HepG2 (cell line): ENCODE measurements at regions not wholly inside any gene's neighbourhood (a gene's known extent, or its start where the extent isn't known, plus 50 kb on each side); places are given as distances from the start of the nearest gene placed in this dataset.

ENCODE experiments used
- ATAC-seq: fragments of 200-7000 bp; cut with Tn5 transposase; 3 replicates; pipeline ENCODE4 v1.9.1; 2020; ENCODE audit warnings: mild to moderate bottlenecking, moderate library complexity
- BruUV-seq: library from RNA; stranded (reverse); fragments of 400-500 nt; replicated peaks from 2 replicates; lab custom pipeline; 2021; lab: Mats Ljungman, UMichigan
- CTCF ChIA-PET: fragments of 300-600 bp; formaldehyde crosslinking; extraction: SDS; loops from one replicate; lab custom pipeline; 2021; ENCODE audit warnings: low total read pairs, inconsistent platforms, low intra/inter-chr PET ratio; lab: Yijun Ruan, JAX
- POLR2A ChIA-PET: fragments of 350-600 bp; sonication (Branson Sonifier 250); formaldehyde crosslinking; loops from one replicate; lab custom pipeline; 2020; ENCODE audit warnings: antibody characterized with exemption, inconsistent platforms; lab: Yijun Ruan, JAX
- DNase-seq: peaks from one replicate; pipeline ENCODE4 v3.0.0-alpha.2; 2015; ENCODE audit warnings: low spot score
- FAIRE-seq: peaks from 3 replicates; lab custom pipeline; 2011; peaks lifted over from hg19 to GRCh38; lab: Jason Lieb, UNC
- H2AFZ ChIP-seq: one replicate; pipeline ENCODE4 v1.6.1; 2011; ENCODE audit warnings: low read length, inconsistent platforms
- H3K27ac ChIP-seq: fragments of 300-600 bp; 3 replicates; pipeline ENCODE4 v1.8.0; 2011; ENCODE audit warnings: mixed run types, mild to moderate bottlenecking, mixed read lengths, low read length, inconsistent platforms; ENCODE audit not compliant: insufficient read depth; ENCODE audit errors: extremely low read length
- H3K27me3 ChIP-seq, 2 experiments: fragments of 200-600 bp in 1 of 2; 2 replicates in 1 of 2; 3 replicates in 1 of 2; pipeline versions ENCODE4 v1.6.0 to v1.8.0; 2011; ENCODE audit warnings: low read length in 2 of 2, mild to moderate bottlenecking in 2 of 2, moderate library complexity in 2 of 2, inconsistent platforms in 1 of 2; ENCODE audit not compliant: insufficient read depth in 2 of 2, control insufficient read depth in 1 of 2
- H3K36me3 ChIP-seq, 2 experiments: fragments of 200-600 bp in 1 of 2; replicated peaks in 1 of 2; 2 replicates in 1 of 2; 3 replicates in 1 of 2; pipeline versions ENCODE4 v1.5.1 to v1.8.0; 2011; ENCODE audit warnings: low read length in 2 of 2, inconsistent platforms in 1 of 2; ENCODE audit not compliant: insufficient read depth in 2 of 2, control insufficient read depth in 1 of 2
- H3K4me1 ChIP-seq: 2 replicates; pipeline ENCODE4 v1.5.1; 2012; ENCODE audit warnings: low read length, inconsistent platforms; ENCODE audit not compliant: insufficient read depth
- H3K4me2 ChIP-seq: 2 replicates; pipeline ENCODE4 v1.6.0; 2011; ENCODE audit warnings: low read depth, low read length, inconsistent platforms
- H3K4me3 ChIP-seq, 3 experiments: fragments of 200-600 bp in 1 of 3; sonication (generic), shearing (Covaris generic) in 1 of 3; replicated peaks in 1 of 3; 2 replicates each; pipeline ENCODE4 v1.5.1; 2011 to 2016; ENCODE audit warnings: low read length in 3 of 3, inconsistent platforms in 2 of 3, low read depth in 2 of 3, mild to moderate bottlenecking in 2 of 3, control low read depth in 1 of 3, mixed read lengths in 1 of 3; ENCODE audit not compliant: insufficient read depth in 1 of 3
- H3K79me2 ChIP-seq: one replicate; pipeline ENCODE4 v1.6.1; 2011; ENCODE audit warnings: low read length, inconsistent platforms; ENCODE audit not compliant: insufficient read depth
- H3K9ac ChIP-seq: 2 replicates; pipeline ENCODE4 v1.6.0; 2011; ENCODE audit warnings: mild to moderate bottlenecking, low read depth, low read length, inconsistent platforms; ENCODE audit not compliant: insufficient read depth
- H3K9me3 ChIP-seq: 2 replicates; pipeline ENCODE4 v1.5.1; 2012; ENCODE audit warnings: mild to moderate bottlenecking, low read length
- H4K20me1 ChIP-seq: 2 replicates; pipeline ENCODE4 v1.6.0; 2011; ENCODE audit warnings: inconsistent platforms, mild to moderate bottlenecking, low read length, moderate library complexity; ENCODE audit not compliant: insufficient read depth
- ADNP ChIP-seq: sonication (generic); formaldehyde crosslinking; IDR thresholded peaks from 2 replicates; pipeline ENCODE4 v1.4.0; 2020; ENCODE audit warnings: missing genetic modification reagents
- CCDC6 ChIP-seq: sonication (generic); formaldehyde crosslinking; IDR thresholded peaks from 2 replicates; pipeline ENCODE4 v1.8.1; 2022; ENCODE audit warnings: mild to moderate bottlenecking, missing genetic modification reagents, moderate library complexity
- CEBPZ ChIP-seq: IDR thresholded peaks from 2 replicates; pipeline ENCODE4 v1.6.1; 2012; ENCODE audit warnings: low read length, improper control_type of control experiment
- GLMP ChIP-seq: sonication (generic); formaldehyde crosslinking; IDR thresholded peaks from 2 replicates; pipeline ENCODE4 v1.9.0; 2021; ENCODE audit warnings: missing genetic modification reagents, mild to moderate bottlenecking, borderline replicate concordance
- MLXIP ChIP-seq: sonication (generic); formaldehyde crosslinking; IDR thresholded peaks from 2 replicates; pipeline ENCODE4 v1.9.0; 2021; ENCODE audit warnings: missing genetic modification reagents, borderline replicate concordance
- MTF1 ChIP-seq: sonication (generic); formaldehyde crosslinking; IDR thresholded peaks from 2 replicates; pipeline ENCODE4 v1.5.0; 2020; ENCODE audit warnings: missing genetic modification reagents
- ZBTB46 ChIP-seq: sonication (generic); formaldehyde crosslinking; IDR thresholded peaks from 2 replicates; pipeline ENCODE4 v1.4.0; 2020; ENCODE audit warnings: mild to moderate bottlenecking, missing genetic modification reagents, borderline replicate concordance
- ZNF263 ChIP-seq: sonication (generic); formaldehyde crosslinking; IDR thresholded peaks from 2 replicates; pipeline ENCODE4 v1.4.0; 2020; ENCODE audit warnings: missing genetic modification reagents
- ZNF331 ChIP-seq: sonication (generic); formaldehyde crosslinking; IDR thresholded peaks from 2 replicates; pipeline ENCODE4 v1.4.0; 2020; ENCODE audit warnings: missing genetic modification reagents
- ZSCAN25 ChIP-seq: sonication (generic); formaldehyde crosslinking; IDR thresholded peaks from 2 replicates; pipeline ENCODE4 v1.8.0; 2022; ENCODE audit warnings: mild to moderate bottlenecking, missing genetic modification reagents
- WGBS: methylation state at CpG from one replicate; pipeline ENCODE4 v1.1.6; 2017; ENCODE audit warnings: low lambda C conversion rate; 5-methylcytosine and 5-hydroxymethylcytosine counted together
- in situ Hi-C: cut with HindIII; loops from 2 replicates; pipeline ENCODE4 v1.10.0; 2017; ENCODE audit warnings: low pct_unique_long_range_greater_than_20kb; ENCODE audit not compliant: extremely low pct_ligation_motif_present
- intact Hi-C: fragments of 100-400 bp; cut with micrococcal nuclease; formaldehyde crosslinking; loops from one replicate; pipeline ENCODE4 v1.10.0; 2022; ENCODE audit not compliant: unreplicated experiment

- TF ChIP-seq MLXIP = no peak
- TF ChIP-seq CCDC6 (CRISPR knock-in tag) = no peak
- TF ChIP-seq ZSCAN25 (CRISPR knock-in tag) = no peak
Observed at GRCh38 chr10:120987359-120987758, 136.2 kb downstream of the WDR11 start (continued).

GRCh38 chr10:120988751-120989150 is 137.6 kb downstream of the WDR11 start:
- ATAC-seq (no peak), FAIRE-seq (no peak), DNase-seq (no peak)
- peaks cover 10% of the 10 kb centered on the region; the same call in 1 of the 2 replicates for H3K9me3 ChIP-seq
- H2AFZ ChIP-seq = no peak overlapping the region
- H3K27me3 ChIP-seq = peaks cover 0 to 1% of the 10 kb centered on the region in 2 experiments; a peak in 1 of 5 replicates
- TF ChIP-seq ZNF263 (CRISPR knock-in tag) = no peak
- TF ChIP-seq ZNF331 = no peak
- no peak for TF ChIP-seq ADNP (CRISPR knock-in tag)
- TF ChIP-seq CEBPZ = no peak
- TF ChIP-seq MTF1 (CRISPR knock-in tag) = no peak
- no peak for TF ChIP-seq ZBTB46
- TF ChIP-seq GLMP = no peak
- no peaks in the 10 kb centered on the region for H3K79me2 ChIP-seq
- BruUV-seq = no TSS peak
- in situ Hi-C loops = no loop called here
- ChIA-PET POLR2A (no interaction called here), CTCF (no interaction called here)
- H3K9ac ChIP-seq = no peak overlapping the region
- no peak overlapping the region for H3K27ac ChIP-seq
- H3K4me1 ChIP-seq = no peaks in the 10 kb centered on the region
- WGBS = 33% methylated on average over 3 of the region's 3 CpGs
- no peaks in the 10 kb centered on the region for H4K20me1 ChIP-seq
- no peak overlapping the region for H3K4me3 ChIP-seq
- H3K4me2 ChIP-seq = no peak overlapping the region
- no peaks in the 10 kb centered on the region for H3K36me3 ChIP-seq
- intact Hi-C loops = no loop called here
